GM19240 (cell line): ENCODE measurements at regions not wholly inside any gene's neighbourhood (a gene's known extent, or its start where the extent isn't known, plus 50 kb on each side); places are given as distances from the start of the nearest gene placed in this dataset.

Experiments
- DNase-seq: peaks from one replicate; pipeline ENCODE4 v3.0.0; 2011; ENCODE audit warnings: low spot score; ENCODE audit not compliant: insufficient read length

DNA sequence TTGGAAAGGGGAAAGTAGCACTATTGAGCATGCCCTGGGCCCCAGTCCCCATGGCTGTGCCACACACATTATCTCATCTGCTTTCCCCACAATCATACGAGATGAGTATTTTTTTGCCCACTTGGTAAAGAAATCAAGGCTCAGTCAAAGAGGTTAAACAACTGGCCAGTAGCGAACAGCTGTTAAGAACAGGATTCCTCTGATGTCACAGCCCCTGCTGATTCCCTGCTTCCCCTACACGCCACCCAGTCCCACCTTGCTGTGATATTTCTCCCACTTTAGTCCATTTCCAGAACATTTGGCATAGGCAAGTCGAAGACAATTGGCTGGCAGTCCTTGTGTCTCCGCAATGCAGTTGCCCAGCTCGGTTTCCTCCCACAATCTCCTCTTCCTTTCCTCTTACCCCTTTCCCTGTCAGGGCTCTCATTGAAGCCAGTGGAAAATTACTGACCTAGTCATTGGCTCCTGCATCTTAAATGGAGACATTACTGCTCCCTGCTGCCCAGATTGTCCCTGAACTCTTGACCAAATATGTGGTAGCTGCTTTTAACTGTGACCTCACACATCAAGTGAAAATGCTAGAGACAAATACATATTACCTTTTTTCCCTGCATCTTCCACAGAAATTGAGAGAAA lies 56.5 kb upstream of the EEPD1 start:
- no peak for DNase-seq

DNA sequence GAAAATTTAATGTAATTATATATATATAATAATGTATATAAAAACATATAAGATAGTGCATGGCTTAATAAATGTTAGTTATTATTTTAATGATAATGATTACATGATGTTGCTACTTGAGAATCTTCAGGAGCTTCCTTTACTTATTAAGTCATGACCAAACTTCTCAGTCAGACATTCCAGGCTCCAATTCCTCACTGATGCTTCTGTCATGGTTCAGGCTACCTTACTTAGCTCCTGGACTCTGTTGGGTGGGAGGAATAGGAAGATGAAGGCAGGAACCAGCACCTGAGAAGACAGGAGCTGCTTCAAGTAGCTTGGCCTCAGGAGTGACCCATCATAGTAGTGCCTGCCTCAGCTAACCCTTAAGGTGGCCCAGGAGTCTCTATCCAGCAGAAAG lies 55.0 kb upstream of the EEPD1 start:
- DNase-seq = no peak

DNA sequence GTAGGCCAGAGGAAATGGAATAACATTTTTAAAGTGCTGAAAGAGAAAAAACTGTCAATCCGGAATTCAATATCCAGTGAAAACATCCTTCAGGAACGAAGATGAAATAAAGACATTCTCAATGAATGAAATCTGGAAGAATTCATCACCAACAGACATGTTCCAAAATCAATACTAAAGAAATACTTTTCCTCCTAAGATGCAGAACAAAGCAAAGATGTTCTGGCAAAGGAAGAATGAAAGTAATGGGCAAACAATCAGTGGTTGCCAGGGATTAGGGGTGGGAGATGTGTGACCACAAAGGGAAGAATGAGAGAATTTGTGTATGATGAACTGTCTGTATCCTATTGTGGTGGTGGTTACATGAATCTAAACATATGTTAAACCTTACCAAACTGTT lies 52.8 kb upstream of the EEPD1 start:
- DNase-seq = no peak

DNA sequence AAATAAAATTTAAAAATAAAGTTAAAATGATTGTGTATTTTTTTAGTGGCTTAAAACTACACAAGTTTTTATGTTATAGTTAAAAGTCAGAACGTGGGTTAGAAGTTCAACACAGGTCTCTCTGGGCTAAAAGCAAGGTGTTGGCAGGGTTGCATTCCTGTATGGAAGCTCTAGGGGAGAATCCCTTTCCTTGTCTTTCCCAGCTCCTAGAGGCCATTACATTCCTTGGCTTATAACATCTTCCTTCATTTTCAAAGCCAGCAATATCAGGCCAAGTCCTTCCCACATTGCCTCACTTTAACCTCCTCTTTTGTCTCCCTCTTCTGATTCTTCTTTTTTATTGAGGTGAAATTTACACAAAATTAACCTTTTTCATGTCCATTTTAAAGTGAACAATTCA lies 52.4 kb upstream of the EEPD1 start:
- DNase-seq = no peak
